Effector memory CD4-positive, alpha-beta T cell (primary cell): ENCODE measurements at regions not wholly inside any gene's neighbourhood (a gene's known extent, or its start where the extent isn't known, plus 50 kb on each side); places are given as distances from the start of the nearest gene placed in this dataset.

Experiments used
- DNase-seq, 3 donors: peaks; one replicate each; pipeline ENCODE4 v3.0.0-alpha.2; 2020
- H3K27ac ChIP-seq: 2 replicates; pipeline ENCODE4 v1.7.0; 2013; ENCODE audit warnings: mild to moderate bottlenecking, low read length, moderate library complexity; ENCODE audit not compliant: insufficient read depth, poor library complexity, severe bottlenecking
- H3K27me3 ChIP-seq: replicated peaks from 2 replicates; pipeline ENCODE4 v1.7.0; 2013; ENCODE audit warnings: mild to moderate bottlenecking, low read length; ENCODE audit not compliant: insufficient read depth, control insufficient read depth, poor library complexity, severe bottlenecking
- H3K36me3 ChIP-seq: 2 replicates; pipeline ENCODE4 v1.7.0; 2013; ENCODE audit warnings: mild to moderate bottlenecking, low read length, moderate library complexity; ENCODE audit not compliant: control insufficient read depth, insufficient read depth
- H3K4me1 ChIP-seq: 2 replicates; pipeline ENCODE4 v1.7.0; 2013; ENCODE audit warnings: low read length, mild to moderate bottlenecking; ENCODE audit not compliant: control insufficient read depth, insufficient read depth, poor library complexity, severe bottlenecking
- H3K4me3 ChIP-seq: 2 replicates; pipeline ENCODE4 v1.7.0; 2013; ENCODE audit warnings: low read length, low read depth, mild to moderate bottlenecking; ENCODE audit not compliant: insufficient read depth, poor library complexity, severe bottlenecking
- H3K9me3 ChIP-seq: 2 replicates; pipeline ENCODE4 v1.7.0; 2013; ENCODE audit warnings: mild to moderate bottlenecking, low read length, moderate library complexity; ENCODE audit not compliant: control insufficient read depth

GRCh38 chr5:100970646-100971255 lies 67.7 kb upstream of the ST8SIA4 start:
- DNase-seq: no peak
- Histone ChIP-seq H3K27me3 (no peaks in the 10 kb centered on the region), H3K4me3 (no peak overlapping the region), H3K27ac (no peak overlapping the region), H3K4me1 (no peaks in the 10 kb centered on the region), H3K9me3 (no peaks in the 10 kb centered on the region), H3K36me3 (no peaks in the 10 kb centered on the region)

- H3K27me3 ChIP-seq: no peaks in the 10 kb centered on the region
- no peak for DNase-seq
- no peaks in the 10 kb centered on the region for H3K4me1 ChIP-seq
- H3K27ac ChIP-seq: no peak overlapping the region
- H3K4me3 ChIP-seq: no peak overlapping the region
- no peaks in the 10 kb centered on the region for H3K9me3 ChIP-seq
- no peaks in the 10 kb centered on the region for H3K36me3 ChIP-seq
Measured at GRCh38 chr5:100965291-100965690, 62.2 kb upstream of the ST8SIA4 start.
